ENCODE measurements at regions not wholly inside any gene's neighbourhood (a gene's known extent, or its start where the extent isn't known, plus 50 kb on each side); places are given as distances from the start of the nearest gene placed in this dataset.

- Histone ChIP-seq H3K9me3 (no peaks in the 10 kb centered on the region), H3K27me3 (no peaks in the 10 kb centered on the region), H3K4me3 (no peak overlapping the region), H3K27ac (no peak overlapping the region), H3K36me3 (no peaks in the 10 kb centered on the region), H3K4me1 (ENCODE audit: insufficient read depth) (no peaks in the 10 kb centered on the region)
- no peak for DNase-seq
- intact Hi-C loops (cut with DNase I), result no loop called here
- TF ChIP-seq CTCF (IDR thresholded peaks at IDR 0.05) (no peak), POLR2A (IDR thresholded peaks at IDR 0.05) (no peak), EP300 (IDR thresholded peaks at IDR 0.05) (no peak)
- WGBS, 3 donors, result 8 to 37% (median 9%) methylated on average over 1 of the region's 1 CpG
Observed at GRCh38 chr9:103734471-103734870, 359.6 kb upstream of the SMC2 start.

DNA sequence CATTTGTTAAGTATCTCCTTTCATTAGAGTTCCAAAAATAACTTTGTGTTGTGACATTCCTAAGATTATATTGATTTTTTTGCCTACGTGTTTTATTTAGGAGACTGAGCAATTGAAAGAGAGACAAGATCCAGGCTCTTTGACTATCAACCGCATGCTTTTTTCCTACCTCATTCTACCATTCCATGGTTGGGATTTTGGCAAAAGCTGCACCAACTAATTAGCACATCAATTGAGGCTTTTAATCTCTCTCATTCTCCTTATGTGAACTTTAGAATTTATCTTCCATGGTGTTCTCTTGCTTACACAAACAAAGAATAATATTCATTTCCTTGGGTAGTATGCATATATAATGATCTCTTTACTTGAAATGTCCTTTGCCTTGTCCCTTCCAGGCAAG lies 338.7 kb upstream of the SMC2 start:
- Histone ChIP-seq H3K4me3 (no peak overlapping the region), H3K36me3 (no peaks in the 10 kb centered on the region), H3K27me3 (no peaks in the 10 kb centered on the region), H3K27ac (no peak overlapping the region), H3K4me1 (ENCODE audit: insufficient read depth) (no peaks in the 10 kb centered on the region), H3K9me3 (no peaks in the 10 kb centered on the region)
- 50 to 65% (median 54%) methylated on average over 2 of the region's 2 CpGs for WGBS, 3 donors
- TF ChIP-seq POLR2A (IDR thresholded peaks at IDR 0.05) (no peak), CTCF (IDR thresholded peaks at IDR 0.05) (no peak), EP300 (IDR thresholded peaks at IDR 0.05) (no peak)
- no peak for DNase-seq
- intact Hi-C loops (cut with DNase I), result no loop called here

- Histone ChIP-seq H3K36me3 (no peaks in the 10 kb centered on the region), H3K4me3 (no peak overlapping the region), H3K27ac (no peak overlapping the region), H3K4me1 (ENCODE audit: insufficient read depth) (no peaks in the 10 kb centered on the region), H3K27me3 (no peaks in the 10 kb centered on the region), H3K9me3 (no peaks in the 10 kb centered on the region)
- TF ChIP-seq EP300 (IDR thresholded peaks at IDR 0.05) (no peak), CTCF (IDR thresholded peaks at IDR 0.05) (no peak), POLR2A (IDR thresholded peaks at IDR 0.05) (no peak)
- intact Hi-C loops (cut with DNase I), result no loop called here
- no peak for DNase-seq
- 7 to 30% (median 15%) methylated on average over 1 of the region's 1 CpG for WGBS, 3 donors
Observed at GRCh38 chr9:103755986-103756385, 338.1 kb upstream of the SMC2 start.

DNA sequence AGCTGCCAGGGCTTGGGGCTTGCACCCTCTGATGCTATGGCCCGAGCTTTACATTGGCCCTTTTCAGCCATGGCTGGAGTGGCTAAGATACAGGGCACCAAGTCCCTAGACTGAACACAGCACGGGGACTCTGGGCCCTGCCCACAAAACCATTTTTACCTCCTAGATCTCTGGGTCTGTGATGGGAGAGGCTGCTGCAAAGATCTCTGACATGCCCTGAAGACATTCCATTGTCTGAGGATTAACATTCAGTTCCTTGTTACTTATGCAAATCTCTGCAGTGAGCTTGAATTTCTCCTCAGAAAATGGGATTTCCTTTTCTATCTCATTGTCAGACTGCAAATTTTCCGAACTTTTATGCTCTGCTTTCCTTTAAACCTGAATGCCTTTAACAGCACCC lies 337.0 kb upstream of the SMC2 start:
- 72 to 85% (median 77%) methylated on average over 3 of the region's 3 CpGs for WGBS, 3 donors
- Histone ChIP-seq H3K27ac (no peak overlapping the region), H3K4me3 (no peak overlapping the region), H3K27me3 (no peaks in the 10 kb centered on the region), H3K4me1 (ENCODE audit: insufficient read depth) (no peaks in the 10 kb centered on the region), H3K36me3 (no peaks in the 10 kb centered on the region), H3K9me3 (no peaks in the 10 kb centered on the region)
- TF ChIP-seq POLR2A (IDR thresholded peaks at IDR 0.05), result no peak
- TF ChIP-seq EP300 (IDR thresholded peaks at IDR 0.05), result no peak
- no peak for TF ChIP-seq CTCF (IDR thresholded peaks at IDR 0.05)
- no peak for DNase-seq
- intact Hi-C loops (cut with DNase I), result no loop called here

DNA sequence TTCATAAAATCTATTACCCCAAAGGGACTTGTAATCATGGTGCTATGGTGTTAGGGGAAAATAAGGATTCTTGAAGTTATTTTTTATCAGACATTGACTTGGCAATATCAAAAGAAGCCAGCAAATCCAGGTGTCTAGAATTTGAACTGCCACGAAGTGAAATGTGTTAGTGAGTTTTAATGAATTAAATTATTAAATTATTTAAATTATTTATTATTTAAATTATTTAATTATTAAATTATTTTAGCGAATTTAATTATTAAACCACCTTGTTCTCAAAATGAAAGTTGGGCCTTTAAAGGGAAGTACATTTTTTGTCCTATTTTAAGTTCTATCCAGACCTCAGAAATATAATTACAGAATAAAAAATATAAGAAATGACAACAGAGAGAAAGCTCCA lies 332.6 kb upstream of the SMC2 start:
- no peak overlapping the region for H3K27ac ChIP-seq
- no peaks in the 10 kb centered on the region for H3K36me3 ChIP-seq
- H3K27me3 ChIP-seq, result no peaks in the 10 kb centered on the region
- DNase-seq, result no peak
- H3K4me3 ChIP-seq, result no peak overlapping the region
- TF ChIP-seq POLR2A (IDR thresholded peaks at IDR 0.05), result no peak
- no peak for TF ChIP-seq CTCF (IDR thresholded peaks at IDR 0.05)
- no peak for TF ChIP-seq EP300 (IDR thresholded peaks at IDR 0.05)
- H3K4me1 ChIP-seq (ENCODE audit: insufficient read depth), result no peaks in the 10 kb centered on the region
- WGBS, 3 donors, result 55 to 68% (median 67%) methylated on average over 2 of the region's 2 CpGs
- H3K9me3 ChIP-seq, result no peaks in the 10 kb centered on the region
- intact Hi-C loops (cut with DNase I), result no loop called here
